Right atrium auricular region (tissue), 2 donors: ENCODE measurements at regions not wholly inside any gene's neighbourhood (a gene's known extent, or its start where the extent isn't known, plus 50 kb on each side); places are given as distances from the start of the nearest gene placed in this dataset.
"Not testable (repeated sequence)": the region's sequence is repeated elsewhere in the genome, so short reads cannot be mapped to it uniquely, and the experiment has no call there.

Source experiments
- DNase-seq: peaks from one replicate; pipeline ENCODE4 v3.0.0-alpha.2; 2019; ENCODE audit warnings: low spot score
- H3K27ac ChIP-seq, 2 donors: fragments of 200-600 bp; sonication (generic); 1 replicate in 1 of 2; 2 replicates in 1 of 2; pipeline ENCODE4 v1.5.1; 2016 to 2019
- H3K27me3 ChIP-seq, 2 donors: fragments of 200-600 bp; sonication (generic); one replicate each; pipeline versions ENCODE4 v1.5.1 to v1.6.0; 2017 to 2019
- H3K36me3 ChIP-seq: fragments of 200-600 bp; sonication (generic); one replicate; pipeline ENCODE4 v1.5.1; 2016
- H3K4me1 ChIP-seq, 2 donors: fragments of 200-600 bp; sonication (generic); one replicate each; pipeline versions ENCODE4 v1.5.1 to v1.6.0; 2017 to 2019
- H3K4me3 ChIP-seq, 2 donors: fragments of 200-600 bp; sonication (generic); 1 replicate in 1 of 2; 2 replicates in 1 of 2; pipeline ENCODE4 v1.5.1; 2017 to 2019; ENCODE audit warnings: mild to moderate bottlenecking in 1 of 2, moderate library complexity in 1 of 2
- H3K9me3 ChIP-seq, 2 donors: fragments of 200-600 bp; sonication (generic); one replicate each; pipeline ENCODE4 v1.5.1; 2019
- CTCF ChIP-seq, 2 donors: fragments of 200-600 bp; sonication (generic); IDR thresholded peaks; one replicate each; pipeline ENCODE4 v1.5.1; 2019; ENCODE audit warnings: antibody characterized with exemption in 2 of 2

DNA sequence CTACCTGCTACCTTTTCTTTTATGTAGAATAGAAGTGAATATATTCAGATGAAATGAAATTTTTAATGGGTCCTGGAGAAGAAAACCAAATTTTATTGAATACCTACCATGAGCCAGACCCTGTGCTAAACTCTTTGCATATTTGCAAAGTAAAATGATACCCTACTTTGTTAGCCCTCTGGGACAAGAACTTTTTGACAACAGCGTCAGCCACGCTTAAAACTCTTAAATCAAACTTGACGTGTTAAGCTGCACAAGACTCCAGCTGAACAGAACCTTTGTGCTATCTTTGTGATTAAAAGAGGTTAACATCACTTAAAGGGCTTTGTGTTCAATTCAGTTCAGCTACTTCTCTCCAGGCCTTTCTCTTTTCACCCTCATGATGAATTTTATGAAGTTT, 316.5 kb downstream of the MEX3B start:
- no peaks in the 10 kb centered on the region for H3K27me3 ChIP-seq
- no peaks in the 10 kb centered on the region for H3K9me3 ChIP-seq
- H3K36me3 ChIP-seq: no peaks in the 10 kb centered on the region
- H3K4me1 ChIP-seq: no peaks in the 10 kb centered on the region
- H3K4me3 ChIP-seq: no peak overlapping the region
- TF ChIP-seq CTCF (IDR thresholded peaks at IDR 0.05): no peak
- DNase-seq: no peak
- no peak overlapping the region for H3K27ac ChIP-seq

DNA sequence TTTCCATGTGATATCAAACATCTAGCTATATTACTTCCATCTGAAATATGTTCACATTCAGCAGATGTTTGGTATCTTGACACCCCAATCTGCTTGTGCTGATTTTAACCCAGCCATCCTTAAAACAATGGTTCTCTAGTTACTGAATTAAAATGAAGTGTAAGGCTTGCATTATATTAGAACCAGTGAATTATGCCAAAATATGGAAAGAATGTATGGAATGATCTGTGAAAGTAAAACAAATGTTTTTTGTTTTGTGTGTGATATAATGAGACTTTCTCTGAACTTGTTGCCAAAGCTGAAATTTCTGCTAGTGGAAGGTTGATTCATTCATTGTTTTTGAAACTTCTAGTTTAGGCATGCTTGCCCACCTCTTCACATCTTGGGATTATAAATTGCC, 317.1 kb downstream of the MEX3B start:
- DNase-seq: no peak
- H3K9me3 ChIP-seq: no peaks in the 10 kb centered on the region
- no peaks in the 10 kb centered on the region for H3K4me1 ChIP-seq
- no peak for TF ChIP-seq CTCF (IDR thresholded peaks at IDR 0.05)
- H3K36me3 ChIP-seq: no peaks in the 10 kb centered on the region
- no peak overlapping the region for H3K27ac ChIP-seq
- no peak overlapping the region for H3K4me3 ChIP-seq
- no peaks in the 10 kb centered on the region for H3K27me3 ChIP-seq

- no peak for TF ChIP-seq CTCF (IDR thresholded peaks at IDR 0.05)
- no peak overlapping the region for H3K27ac ChIP-seq
- H3K9me3 ChIP-seq: no peaks in the 10 kb centered on the region
- H3K36me3 ChIP-seq: no peaks in the 10 kb centered on the region
- H3K4me3 ChIP-seq: no peak overlapping the region
- no peak for DNase-seq
- H3K4me1 ChIP-seq: no peaks in the 10 kb centered on the region
- no peaks in the 10 kb centered on the region for H3K27me3 ChIP-seq
Measured at GRCh38 chr15:81725590-81725989, 320.2 kb downstream of the MEX3B start.

GRCh38 chr15:81724536-81724935, 321.3 kb downstream of the MEX3B start:
- DNase-seq: no peak
- no peak overlapping the region for H3K27ac ChIP-seq
- H3K36me3 ChIP-seq: no peaks in the 10 kb centered on the region
- H3K9me3 ChIP-seq: no peaks in the 10 kb centered on the region
- no peak overlapping the region for H3K4me3 ChIP-seq
- H3K4me1 ChIP-seq: no peaks in the 10 kb centered on the region
- TF ChIP-seq CTCF (IDR thresholded peaks at IDR 0.05): no peak
- no peaks in the 10 kb centered on the region for H3K27me3 ChIP-seq

GRCh38 chr15:81723701-81724100, 322.1 kb downstream of the MEX3B start:
- H3K4me1 ChIP-seq: no peaks in the 10 kb centered on the region
- H3K27me3 ChIP-seq: no peaks in the 10 kb centered on the region
- no peak for DNase-seq
- no peak overlapping the region for H3K27ac ChIP-seq
- TF ChIP-seq CTCF (IDR thresholded peaks at IDR 0.05): no peak
- H3K9me3 ChIP-seq: no peaks in the 10 kb centered on the region
- no peaks in the 10 kb centered on the region for H3K36me3 ChIP-seq
- no peak overlapping the region for H3K4me3 ChIP-seq

- no peak overlapping the region for H3K27ac ChIP-seq
- no peak for TF ChIP-seq CTCF (IDR thresholded peaks at IDR 0.05)
- DNase-seq: no peak
- H3K4me1 ChIP-seq: no peaks in the 10 kb centered on the region
- H3K36me3 ChIP-seq: no peaks in the 10 kb centered on the region
- no peak overlapping the region for H3K4me3 ChIP-seq
- no peaks in the 10 kb centered on the region for H3K27me3 ChIP-seq
- no peaks in the 10 kb centered on the region for H3K9me3 ChIP-seq
Measured at GRCh38 chr15:81723113-81723651, 322.6 kb downstream of the MEX3B start.

DNA sequence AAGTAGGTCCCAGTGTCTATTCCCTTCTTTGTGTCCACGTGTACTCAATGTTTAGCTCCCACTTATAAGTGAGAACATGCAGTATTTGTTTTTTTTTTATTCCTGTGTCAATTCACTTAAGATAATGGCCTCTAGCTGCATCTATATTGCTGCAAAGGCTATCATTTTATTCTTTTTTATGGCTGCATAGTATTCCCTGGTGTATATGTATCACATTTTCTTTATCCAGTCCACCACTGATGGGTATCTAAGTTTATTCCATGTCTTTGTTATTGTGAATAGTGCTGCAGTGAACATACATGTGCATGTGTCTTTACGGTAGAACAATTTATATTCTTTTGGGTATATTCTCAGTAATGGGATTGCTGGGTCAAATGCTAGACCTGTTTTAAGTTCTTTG, 329.4 kb downstream of the MEX3B start:
- DNase-seq, H3K4me3 ChIP-seq, H3K27ac ChIP-seq, H3K9me3 ChIP-seq, H3K36me3 ChIP-seq, H3K27me3 ChIP-seq, H3K4me1 ChIP-seq: not testable (repeated sequence)
